ENCODE measurements at regions not wholly inside any gene's neighbourhood (a gene's known extent, or its start where the extent isn't known, plus 50 kb on each side); places are given as distances from the start of the nearest gene placed in this dataset.

- no peak for DNase-seq
Observed at GRCh38 chr5:26192486-26192885, 845.9 kb downstream of the CDH9 start.

GRCh38 chr5:26181582-26181981 is 856.8 kb downstream of the CDH9 start:
- DNase-seq: no peak

GRCh38 chr5:26148569-26149107 is 889.7 kb downstream of the CDH9 start:
- no peak for DNase-seq

- no peak for DNase-seq
Observed at GRCh38 chr5:26143259-26143658, 895.1 kb downstream of the CDH9 start.

GRCh38 chr5:26121338-26121737 is 917.0 kb downstream of the CDH9 start:
- no peak for DNase-seq

- DNase-seq: no peak
Observed at GRCh38 chr5:26104175-26104574, 934.2 kb downstream of the CDH9 start.

- DNase-seq: no peak
Observed at GRCh38 chr5:26060212-26060611, 978.2 kb downstream of the CDH9 start.

- no peak for DNase-seq
Observed at GRCh38 chr5:26054594-26054993, 983.8 kb downstream of the CDH9 start.

- no peak for DNase-seq
Observed at GRCh38 chr5:26034813-26035212, 1003.6 kb downstream of the CDH9 start.

- DNase-seq: no peak
Observed at GRCh38 chr5:26031481-26031880, 1006.9 kb downstream of the CDH9 start.

- no peak for DNase-seq
Observed at GRCh38 chr5:26026044-26026443, 1012.3 kb downstream of the CDH9 start.

GRCh38 chr5:26024774-26025173 is 1013.6 kb downstream of the CDH9 start:
- no peak for DNase-seq

GRCh38 chr5:26023361-26023760 is 1015.0 kb downstream of the CDH9 start:
- no peak for DNase-seq

GRCh38 chr5:26014206-26014605 is 1024.2 kb downstream of the CDH9 start:
- no peak for DNase-seq

GRCh38 chr5:26012078-26012477 is 1026.3 kb downstream of the CDH9 start:
- DNase-seq: no peak

- no peak for DNase-seq
Observed at GRCh38 chr5:26009742-26010141, 1028.6 kb downstream of the CDH9 start.

- DNase-seq: no peak
Observed at GRCh38 chr5:26003966-26004365, 1034.4 kb downstream of the CDH9 start.

GRCh38 chr5:25995209-25995608 is 1043.2 kb downstream of the CDH9 start:
- no peak for DNase-seq

GRCh38 chr5:25993701-25994100 is 1044.7 kb downstream of the CDH9 start:
- DNase-seq: no peak

GRCh38 chr5:25991639-25992038 is 1046.7 kb downstream of the CDH9 start:
- no peak for DNase-seq

- DNase-seq: no peak
Observed at GRCh38 chr5:25990771-25991170, 1047.6 kb downstream of the CDH9 start.

- no peak for DNase-seq
Observed at GRCh38 chr5:25979086-25979485, 1059.3 kb downstream of the CDH9 start.

GRCh38 chr5:25975885-25976284 is 1062.5 kb downstream of the CDH9 start:
- DNase-seq: no peak

GRCh38 chr5:25974451-25974850 is 1063.9 kb downstream of the CDH9 start:
- DNase-seq: no peak

GRCh38 chr5:25970906-25971489 is 1067.4 kb downstream of the CDH9 start:
- DNase-seq: no peak
